Heart left ventricle (tissue), 13 donors: ENCODE measurements at regions not wholly inside any gene's neighbourhood (a gene's known extent, or its start where the extent isn't known, plus 50 kb on each side); places are given as distances from the start of the nearest gene placed in this dataset.

Experiments used
- POLR2A ChIP-seq, 2 donors: fragments of 450-650 bp; IDR thresholded peaks; one replicate each; pipeline ENCODE4 v1.6.1; 2017; ENCODE audit warnings: antibody characterized with exemption in 2 of 2, mild to moderate bottlenecking in 2 of 2, moderate library complexity in 2 of 2
- TF ChIP-seq, protein P1 (sequence below), 12 donors: fragments of 200-600 bp; sonication (generic) in 4 of 12; IDR thresholded peaks; one replicate each; pipeline versions ENCODE4 v1.5.0 to v1.8.0; 2018 to 2022; ENCODE audit warnings: antibody characterized with exemption in 12 of 12, mild to moderate bottlenecking in 5 of 12
- donor health status: ischemic (EF 13 %, LVEDD 7.1; RV severe dilation, severe dysfunction).
- donor health status: DM: no; HTN: yes; CAD: no.
- donor health status: DM: no; HTN: no; CAD: no.
- donor health status: ischemic (EF 25% LVEDD 6.9; RV normal size, moderate dysfunction).
- donor health status: ischemic (EF 25% LVEDD 5.7; RV mildly dilated, moderate dysfunction).
- donor health status: ischemic (EF 35%, LVEDD 5.7; RV mildly dilated, moderate dysfunction).
- donor health status: nonischemic (EF 11% LVEDD 7.7; RV severe dilation, severe dysfunction).
- donor health status: DM: yes; HTN: yes; CAD: no.
- donor health status: PGD.
- donor health status: ischemic (EF 29% LVEDD 5.4; RV normal size, mild dysfunction).
- donor health status: nonischemic (EF 23%, LVEDD 6.1; RV moderate dilation, normal function).

DNA sequence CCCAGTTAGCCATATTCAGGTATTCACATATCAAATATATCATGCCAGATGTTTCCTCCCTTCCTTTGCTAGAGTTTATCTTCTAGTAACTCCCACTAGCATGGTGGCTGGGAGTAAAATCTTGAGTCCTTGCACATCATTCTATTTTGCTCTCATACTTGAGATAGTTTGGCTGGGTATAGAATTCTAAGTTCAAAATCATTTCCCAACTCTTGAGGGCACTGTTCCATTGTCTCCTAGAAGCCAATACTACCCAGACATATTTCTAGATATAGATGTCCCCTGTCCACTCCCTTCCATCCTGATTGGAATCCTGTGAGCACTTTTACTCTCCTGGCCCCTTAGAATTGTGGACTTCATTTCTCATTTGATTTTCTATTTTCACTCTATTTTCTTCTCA is 104.7 kb downstream of the ZFP64 start:
- TF ChIP-seq, protein P1, sequence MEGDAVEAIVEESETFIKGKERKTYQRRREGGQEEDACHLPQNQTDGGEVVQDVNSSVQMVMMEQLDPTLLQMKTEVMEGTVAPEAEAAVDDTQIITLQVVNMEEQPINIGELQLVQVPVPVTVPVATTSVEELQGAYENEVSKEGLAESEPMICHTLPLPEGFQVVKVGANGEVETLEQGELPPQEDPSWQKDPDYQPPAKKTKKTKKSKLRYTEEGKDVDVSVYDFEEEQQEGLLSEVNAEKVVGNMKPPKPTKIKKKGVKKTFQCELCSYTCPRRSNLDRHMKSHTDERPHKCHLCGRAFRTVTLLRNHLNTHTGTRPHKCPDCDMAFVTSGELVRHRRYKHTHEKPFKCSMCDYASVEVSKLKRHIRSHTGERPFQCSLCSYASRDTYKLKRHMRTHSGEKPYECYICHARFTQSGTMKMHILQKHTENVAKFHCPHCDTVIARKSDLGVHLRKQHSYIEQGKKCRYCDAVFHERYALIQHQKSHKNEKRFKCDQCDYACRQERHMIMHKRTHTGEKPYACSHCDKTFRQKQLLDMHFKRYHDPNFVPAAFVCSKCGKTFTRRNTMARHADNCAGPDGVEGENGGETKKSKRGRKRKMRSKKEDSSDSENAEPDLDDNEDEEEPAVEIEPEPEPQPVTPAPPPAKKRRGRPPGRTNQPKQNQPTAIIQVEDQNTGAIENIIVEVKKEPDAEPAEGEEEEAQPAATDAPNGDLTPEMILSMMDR (IDR thresholded peaks at IDR 0.05), result no peak
- TF ChIP-seq POLR2A (IDR thresholded peaks at IDR 0.05), result no peak
